22Rv1 (cell line): ENCODE measurements at regions not wholly inside any gene's neighbourhood (a gene's known extent, or its start where the extent isn't known, plus 50 kb on each side); places are given as distances from the start of the nearest gene placed in this dataset.

Source experiments
- CTCF ChIP-seq: fragments of 450-650 bp; IDR thresholded peaks from 2 replicates; pipeline ENCODE4 v1.5.1; 2017; ENCODE audit warnings: mild to moderate bottlenecking
- ZFX ChIP-seq: fragments of 450-650 bp; IDR thresholded peaks from 2 replicates; pipeline ENCODE4 v1.6.1; 2017; ENCODE audit warnings: antibody characterized with exemption, borderline replicate concordance

GRCh38 chr15:97236140-97236539 lies 724.4 kb upstream of the ARRDC4 start:
- TF ChIP-seq ZFX (no peak), CTCF (no peak)
